PC-9 (cell line): ENCODE measurements at regions not wholly inside any gene's neighbourhood (a gene's known extent, or its start where the extent isn't known, plus 50 kb on each side); places are given as distances from the start of the nearest gene placed in this dataset.

Experiments used
- CTCF ChIP-seq: fragments of 200-600 bp; sonication (generic); conservative IDR thresholded peaks from 2 replicates; pipeline ENCODE4 v1.6.1; 2017; ENCODE audit warnings: mixed run types, antibody characterized with exemption, mild to moderate bottlenecking, moderate library complexity
- EZH2 ChIP-seq: fragments of 200-600 bp; sonication (generic); IDR thresholded peaks from 2 replicates; pipeline ENCODE4 v1.8.0; 2017; ENCODE audit warnings: antibody characterized with exemption, low read depth

GRCh38 chr20:17786221-17786718 is 86.5 kb downstream of the BANF2 start:
- no peak for TF ChIP-seq CTCF
- no peak for TF ChIP-seq EZH2
